Type B pancreatic cell (in vitro differentiated cells): ENCODE measurements at regions not wholly inside any gene's neighbourhood (a gene's known extent, or its start where the extent isn't known, plus 50 kb on each side); places are given as distances from the start of the nearest gene placed in this dataset.
A peak's percentile ranks its signal among the peaks of the same experiment; 100 is the strongest.

Experiments
- DNase-seq: peaks from one replicate; pipeline ENCODE4 v3.0.0; 2021; ENCODE audit warnings: mixed read lengths; ENCODE audit not compliant: unreplicated experiment; ENCODE audit errors: extremely low spot score
- H3K27ac Mint-ChIP-seq: 2 replicates; pipeline ENCODE4 v1.8.0; 2021; ENCODE audit warnings: mild to moderate bottlenecking, mixed read lengths
- H3K27me3 Mint-ChIP-seq: 2 replicates; pipeline ENCODE4 v1.8.0; 2021; ENCODE audit warnings: mixed read lengths
- H3K36me3 Mint-ChIP-seq: 2 replicates; pipeline ENCODE4 v1.8.0; 2021; ENCODE audit warnings: mixed read lengths
- H3K4me1 Mint-ChIP-seq: one replicate; pipeline ENCODE4 v1.8.0; 2021; ENCODE audit warnings: mixed read lengths; ENCODE audit not compliant: unreplicated experiment
- H3K4me3 Mint-ChIP-seq: 2 replicates; pipeline ENCODE4 v1.8.0; 2021; ENCODE audit warnings: mild to moderate bottlenecking, mixed read lengths
- H3K9me3 Mint-ChIP-seq: 2 replicates; pipeline ENCODE4 v1.8.0; 2021; ENCODE audit warnings: mixed read lengths
- CTCF ChIP-seq: fragments of 200-600 bp; sonication (generic); conservative IDR thresholded peaks from 2 replicates; pipeline ENCODE4 v1.5.0; 2021; ENCODE audit warnings: antibody characterized with exemption, mild to moderate bottlenecking

- DNase-seq = no peak
- no peaks in the 10 kb centered on the region for H3K9me3 Mint-ChIP-seq
- H3K27ac Mint-ChIP-seq = no peak overlapping the region
- no peak overlapping the region for H3K4me3 Mint-ChIP-seq
- no peaks in the 10 kb centered on the region for H3K36me3 Mint-ChIP-seq
- no peaks in the 10 kb centered on the region for H3K4me1 Mint-ChIP-seq
- no peaks in the 10 kb centered on the region for H3K27me3 Mint-ChIP-seq
- TF ChIP-seq CTCF = no peak
Observed at GRCh38 chr13:107031716-107032115, 463.8 kb upstream of the ARGLU1 start.

- Mint-ChIP-seq H3K27me3 (no peaks in the 10 kb centered on the region), H3K4me3 (no peak overlapping the region), H3K9me3 (no peaks in the 10 kb centered on the region), H3K4me1 (no peaks in the 10 kb centered on the region), H3K36me3 (no peaks in the 10 kb centered on the region), H3K27ac (no peak overlapping the region)
- DNase-seq = no peak
- TF ChIP-seq CTCF = no peak
Observed at GRCh38 chr13:107028751-107029150, 460.8 kb upstream of the ARGLU1 start.

GRCh38 chr13:107025991-107026390 lies 458.1 kb upstream of the ARGLU1 start:
- Mint-ChIP-seq H3K27me3 (no peaks in the 10 kb centered on the region), H3K27ac (peak overlapping the region; percentile 40), H3K4me3 (no peak overlapping the region), H3K9me3 (no peaks in the 10 kb centered on the region), H3K36me3 (no peaks in the 10 kb centered on the region), H3K4me1 (no peaks in the 10 kb centered on the region)
- no peak for TF ChIP-seq CTCF
- no peak for DNase-seq

- no peak for TF ChIP-seq CTCF
- Mint-ChIP-seq H3K27ac (no peak overlapping the region), H3K4me3 (no peak overlapping the region), H3K27me3 (no peaks in the 10 kb centered on the region), H3K4me1 (no peaks in the 10 kb centered on the region), H3K9me3 (no peaks in the 10 kb centered on the region), H3K36me3 (no peaks in the 10 kb centered on the region)
- DNase-seq = no peak
Observed at GRCh38 chr13:107023335-107023734, 455.4 kb upstream of the ARGLU1 start.

GRCh38 chr13:107020393-107020792 lies 452.5 kb upstream of the ARGLU1 start:
- Mint-ChIP-seq H3K27me3 (no peaks in the 10 kb centered on the region), H3K4me3 (no peak overlapping the region), H3K27ac (no peak overlapping the region), H3K36me3 (no peaks in the 10 kb centered on the region), H3K4me1 (no peaks in the 10 kb centered on the region), H3K9me3 (no peaks in the 10 kb centered on the region)
- TF ChIP-seq CTCF = no peak
- DNase-seq = no peak

- TF ChIP-seq CTCF = no peak
- no peak for DNase-seq
- Mint-ChIP-seq H3K9me3 (no peaks in the 10 kb centered on the region), H3K4me3 (no peak overlapping the region), H3K27me3 (no peaks in the 10 kb centered on the region), H3K4me1 (no peaks in the 10 kb centered on the region), H3K27ac (no peak overlapping the region), H3K36me3 (no peaks in the 10 kb centered on the region)
Observed at GRCh38 chr13:107018285-107018684, 450.3 kb upstream of the ARGLU1 start.
